Stimulated activated CD4-positive, alpha-beta T cell treated with anti-CD3 and anti-CD28 coated beads, TNF-alpha, amount 100 ng/mL, for 24 hours (primary cell): ENCODE measurements at regions not wholly inside any gene's neighbourhood (a gene's known extent, or its start where the extent isn't known, plus 50 kb on each side); places are given as distances from the start of the nearest gene placed in this dataset.

Experiments used
- DNase-seq, 3 experiments: peaks; one replicate each; pipeline ENCODE4 v3.0.0-alpha.2; 2020; ENCODE audit warnings: low read depth in 3 of 3

GRCh38 chr2:153105829-153106578 lies 372.6 kb downstream of the RPRM start:
- DNase-seq = no peak

GRCh38 chr2:153101187-153101586 lies 377.4 kb downstream of the RPRM start:
- no peak for DNase-seq

GRCh38 chr2:153100151-153100550 lies 378.4 kb downstream of the RPRM start:
- DNase-seq = no peak

GRCh38 chr2:153098073-153098472 lies 379.7 kb downstream of the ARL6IP6 start:
- DNase-seq = no peak

GRCh38 chr2:153096272-153096671 lies 377.9 kb downstream of the ARL6IP6 start:
- DNase-seq = no peak

- no peak for DNase-seq
Measured at GRCh38 chr2:153091344-153091743, 372.9 kb downstream of the ARL6IP6 start.

GRCh38 chr2:153079315-153079714 lies 360.9 kb downstream of the ARL6IP6 start:
- DNase-seq = no peak

- no peak for DNase-seq
Measured at GRCh38 chr2:153077311-153077710, 358.9 kb downstream of the ARL6IP6 start.

- DNase-seq = no peak
Measured at GRCh38 chr2:153074207-153074606, 355.8 kb downstream of the ARL6IP6 start.

- no peak for DNase-seq
Measured at GRCh38 chr2:153072813-153073212, 354.4 kb downstream of the ARL6IP6 start.

- DNase-seq = no peak
Measured at GRCh38 chr2:153072077-153072476, 353.7 kb downstream of the ARL6IP6 start.

GRCh38 chr2:153071090-153071489 lies 352.7 kb downstream of the ARL6IP6 start:
- DNase-seq = no peak

GRCh38 chr2:153068915-153069314 lies 350.5 kb downstream of the ARL6IP6 start:
- DNase-seq = no peak

- no peak for DNase-seq
Measured at GRCh38 chr2:153068052-153068451, 349.6 kb downstream of the ARL6IP6 start.

GRCh38 chr2:153059338-153060052 lies 341.1 kb downstream of the ARL6IP6 start:
- no peak for DNase-seq

- DNase-seq = no peak
Measured at GRCh38 chr2:153057743-153058142, 339.3 kb downstream of the ARL6IP6 start.

GRCh38 chr2:153055182-153055581 lies 336.8 kb downstream of the ARL6IP6 start:
- no peak for DNase-seq

- no peak for DNase-seq
Measured at GRCh38 chr2:153052807-153053559, 334.6 kb downstream of the ARL6IP6 start.

GRCh38 chr2:153047220-153047619 lies 328.8 kb downstream of the ARL6IP6 start:
- DNase-seq = no peak

- no peak for DNase-seq
Measured at GRCh38 chr2:153043385-153043784, 325.0 kb downstream of the ARL6IP6 start.

- no peak for DNase-seq
Measured at GRCh38 chr2:153028626-153029025, 310.2 kb downstream of the ARL6IP6 start.

GRCh38 chr2:153027533-153027932 lies 309.1 kb downstream of the ARL6IP6 start:
- DNase-seq = no peak

GRCh38 chr2:153020201-153020600 lies 301.8 kb downstream of the ARL6IP6 start:
- DNase-seq = no peak
